ENCODE measurements at regions not wholly inside any gene's neighbourhood (a gene's known extent, or its start where the extent isn't known, plus 50 kb on each side); places are given as distances from the start of the nearest gene placed in this dataset.

GRCh38 chr6:126664271-126664670 is 324.4 kb downstream of the CENPW start:
- H3K9me3 ChIP-seq (ENCODE audit: control insufficient read depth, insufficient read depth, low read depth, low read length): no peaks in the 10 kb centered on the region
- H3K4me3 ChIP-seq (ENCODE audit: low read depth, low read length): no peak overlapping the region
- no peak overlapping the region for H3K27ac ChIP-seq (ENCODE audit: extremely low read depth, low read depth, low read length)
- CTCF ChIA-PET: interaction anchor here (0.7 kb wide), 1 partner anchor 14 kb away, joined by 3 read pairs; no protein-coding TSS in a partner anchor
- POLR2A ChIA-PET: no interaction called here
- H3K36me3 ChIP-seq (ENCODE audit: control insufficient read depth in 2 of 2, insufficient read depth in 1 of 2, low read length in 2 of 2): no peaks in the 10 kb centered on the region
- no peaks in the 10 kb centered on the region for H3K4me1 ChIP-seq (ENCODE audit: control insufficient read depth, insufficient read depth, low read length)
- TF ChIP-seq ZNF23 (tag by site-specific recombination; IDR thresholded peaks at IDR 0.05; ENCODE audit: borderline replicate concordance) (no peak), TSHZ1 (tag by site-specific recombination; IDR thresholded peaks at IDR 0.05; ENCODE audit: borderline replicate concordance) (no peak), BCL11B (tag by site-specific recombination; IDR thresholded peaks at IDR 0.05; ENCODE audit: low read depth) (no peak), KLF16 (tag by site-specific recombination; IDR thresholded peaks at IDR 0.05) (no peak), ZNF600 (tag by site-specific recombination; IDR thresholded peaks at IDR 0.05) (no peak), ZNF404 (tag by site-specific recombination; IDR thresholded peaks at IDR 0.05) (no peak), ZSCAN23 (tag by site-specific recombination; IDR thresholded peaks at IDR 0.05) (no peak), ZBTB8A (tag by site-specific recombination; IDR thresholded peaks at IDR 0.05) (no peak), ZNF292 (tag by site-specific recombination; IDR thresholded peaks at IDR 0.05; ENCODE audit: borderline replicate concordance, low read depth) (no peak), ZNF121 (tag by site-specific recombination; IDR thresholded peaks at IDR 0.05) (no peak), ZSCAN30 (tag by site-specific recombination; IDR thresholded peaks at IDR 0.05) (no peak), PRDM1 (tag by site-specific recombination; IDR thresholded peaks at IDR 0.05) (no peak)

- CTCF ChIA-PET: interaction anchor here (0.6 to 1.3 kb wide), 3 partner anchors 8 to 525 kb away, joined by 3 to 12 read pairs (median 3); no protein-coding TSS in a partner anchor
- POLR2A ChIA-PET: no interaction called here
- H3K9me3 ChIP-seq (ENCODE audit: control insufficient read depth, insufficient read depth, low read depth, low read length): no peaks in the 10 kb centered on the region
- H3K4me1 ChIP-seq (ENCODE audit: control insufficient read depth, insufficient read depth, low read length): no peaks in the 10 kb centered on the region
- no peaks in the 10 kb centered on the region for H3K36me3 ChIP-seq (ENCODE audit: control insufficient read depth in 2 of 2, insufficient read depth in 1 of 2, low read length in 2 of 2)
- H3K4me3 ChIP-seq (ENCODE audit: low read depth, low read length): no peak overlapping the region
- no peak overlapping the region for H3K27ac ChIP-seq (ENCODE audit: extremely low read depth, low read depth, low read length)
- TF ChIP-seq ZNF155 (tag by site-specific recombination; IDR thresholded peaks at IDR 0.05): no peak
- no peak for TF ChIP-seq ZNF677 (tag by site-specific recombination; IDR thresholded peaks at IDR 0.05)
- no peak for TF ChIP-seq SP3 (tag by site-specific recombination; IDR thresholded peaks at IDR 0.05)
- no peak for TF ChIP-seq ZNF423 (tag by site-specific recombination; IDR thresholded peaks at IDR 0.05)
- TF ChIP-seq ZNF580 (tag by site-specific recombination; IDR thresholded peaks at IDR 0.05): no peak
- no peak for TF ChIP-seq PRDM2 (tag by site-specific recombination; IDR thresholded peaks at IDR 0.05; ENCODE audit: borderline replicate concordance)
- TF ChIP-seq ZNF121 (tag by site-specific recombination; IDR thresholded peaks at IDR 0.05): no peak
- TF ChIP-seq ZNF560 (tag by site-specific recombination; IDR thresholded peaks at IDR 0.05; ENCODE audit: borderline replicate concordance): no peak
- no peak for TF ChIP-seq ZNF837 (tag by site-specific recombination; IDR thresholded peaks at IDR 0.05)
- TF ChIP-seq PBX3 (CRISPR knock-in tag; IDR thresholded peaks at IDR 0.05): no peak
- TF ChIP-seq ZNF555 (tag by site-specific recombination; conservative IDR thresholded peaks at IDR 0.05): no peak
- no peak for TF ChIP-seq ZNF341 (tag by site-specific recombination; IDR thresholded peaks at IDR 0.05; ENCODE audit: low read depth)
- TF ChIP-seq ZNF654 (tag by site-specific recombination; IDR thresholded peaks at IDR 0.05; ENCODE audit: low read depth): no peak
Observed at GRCh38 chr6:126665551-126665950, 325.6 kb downstream of the CENPW start.

Data from HEK293 (cell line).